ENCODE measurements at regions not wholly inside any gene's neighbourhood (a gene's known extent, or its start where the extent isn't known, plus 50 kb on each side); places are given as distances from the start of the nearest gene placed in this dataset.

GRCh38 chr6:105894556-105894955, 191.6 kb upstream of the PRDM1 start:
- Histone ChIP-seq H3F3A (ENCODE audit: control insufficient read depth, insufficient read depth) (no peaks in the 10 kb centered on the region), H3K9me3 (ENCODE audit: control insufficient read depth, insufficient read depth, low read length) (no peaks in the 10 kb centered on the region), H3K4me2 (ENCODE audit: low read length) (no peak overlapping the region), H3K9me2 (replicated peaks; ENCODE audit: control insufficient read depth, low read length) (no peaks in the 10 kb centered on the region), H3K4me3 (ENCODE audit: low read length) (no peak overlapping the region), H3K79me2 (ENCODE audit: control insufficient read depth, low read length) (no peaks in the 10 kb centered on the region), H3K36me3 (ENCODE audit: control insufficient read depth, low read length) (no peaks in the 10 kb centered on the region), H3K27me3 (ENCODE audit: control insufficient read depth, low read length) (0 out of 2 replicates have a peak, but pooled peaks cover 2% of the 10 kb centered on the region), H3K27ac (ENCODE audit: low read depth, low read length) (no peak overlapping the region), H4K20me1 (ENCODE audit: control insufficient read depth, insufficient read depth, low read depth, low read length) (no peaks in the 10 kb centered on the region), H3K4me1 (ENCODE audit: control insufficient read depth, low read length) (no peaks in the 10 kb centered on the region)
- TF ChIP-seq EZH2phosphoT487 (IDR thresholded peaks at IDR 0.05; ENCODE audit: borderline replicate concordance, low read length) = no peak
- TF ChIP-seq, protein P1, sequence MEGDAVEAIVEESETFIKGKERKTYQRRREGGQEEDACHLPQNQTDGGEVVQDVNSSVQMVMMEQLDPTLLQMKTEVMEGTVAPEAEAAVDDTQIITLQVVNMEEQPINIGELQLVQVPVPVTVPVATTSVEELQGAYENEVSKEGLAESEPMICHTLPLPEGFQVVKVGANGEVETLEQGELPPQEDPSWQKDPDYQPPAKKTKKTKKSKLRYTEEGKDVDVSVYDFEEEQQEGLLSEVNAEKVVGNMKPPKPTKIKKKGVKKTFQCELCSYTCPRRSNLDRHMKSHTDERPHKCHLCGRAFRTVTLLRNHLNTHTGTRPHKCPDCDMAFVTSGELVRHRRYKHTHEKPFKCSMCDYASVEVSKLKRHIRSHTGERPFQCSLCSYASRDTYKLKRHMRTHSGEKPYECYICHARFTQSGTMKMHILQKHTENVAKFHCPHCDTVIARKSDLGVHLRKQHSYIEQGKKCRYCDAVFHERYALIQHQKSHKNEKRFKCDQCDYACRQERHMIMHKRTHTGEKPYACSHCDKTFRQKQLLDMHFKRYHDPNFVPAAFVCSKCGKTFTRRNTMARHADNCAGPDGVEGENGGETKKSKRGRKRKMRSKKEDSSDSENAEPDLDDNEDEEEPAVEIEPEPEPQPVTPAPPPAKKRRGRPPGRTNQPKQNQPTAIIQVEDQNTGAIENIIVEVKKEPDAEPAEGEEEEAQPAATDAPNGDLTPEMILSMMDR (IDR thresholded peaks at IDR 0.05; ENCODE audit: low read depth, low read length, poor library complexity, severe bottlenecking) = no peak

DNA sequence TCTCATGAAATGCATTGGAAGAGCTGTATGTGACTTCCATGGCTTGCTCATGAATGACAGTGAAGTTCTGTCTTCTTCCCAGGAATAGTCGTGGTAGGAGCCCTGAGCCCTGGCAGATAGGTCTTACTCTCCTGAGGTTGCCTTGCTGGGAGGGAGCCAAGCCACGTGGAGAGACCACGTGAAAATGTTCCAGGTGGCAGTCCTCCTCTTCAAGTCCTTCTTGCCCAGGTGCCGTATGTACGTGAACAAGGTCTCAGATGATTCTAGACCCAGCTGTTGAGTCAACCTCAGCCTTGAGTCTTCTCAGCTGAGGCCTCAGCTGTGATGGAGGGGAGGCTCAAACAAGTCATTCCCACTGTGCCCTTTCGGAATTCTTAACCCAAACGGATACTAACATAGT, 192.4 kb upstream of the PRDM1 start:
- no peaks in the 10 kb centered on the region for H4K20me1 ChIP-seq (ENCODE audit: control insufficient read depth, insufficient read depth, low read depth, low read length)
- H3K4me1 ChIP-seq (ENCODE audit: control insufficient read depth, low read length) = no peaks in the 10 kb centered on the region
- no peaks in the 10 kb centered on the region for H3K36me3 ChIP-seq (ENCODE audit: control insufficient read depth, low read length)
- H3K4me3 ChIP-seq (ENCODE audit: low read length) = no peak overlapping the region
- no peaks in the 10 kb centered on the region for H3F3A ChIP-seq (ENCODE audit: control insufficient read depth, insufficient read depth)
- no peaks in the 10 kb centered on the region for H3K9me2 ChIP-seq (replicated peaks; ENCODE audit: control insufficient read depth, low read length)
- H3K9me3 ChIP-seq (ENCODE audit: control insufficient read depth, insufficient read depth, low read length) = no peaks in the 10 kb centered on the region
- H3K27me3 ChIP-seq (ENCODE audit: control insufficient read depth, low read length) = 0 out of 2 replicates have a peak, but pooled peaks cover 2% of the 10 kb centered on the region
- no peaks in the 10 kb centered on the region for H3K79me2 ChIP-seq (ENCODE audit: control insufficient read depth, low read length)
- no peak overlapping the region for H3K27ac ChIP-seq (ENCODE audit: low read depth, low read length)
- no peak overlapping the region for H3K4me2 ChIP-seq (ENCODE audit: low read length)
- TF ChIP-seq, protein P1 (IDR thresholded peaks at IDR 0.05; ENCODE audit: low read depth, low read length, poor library complexity, severe bottlenecking) = no peak
- TF ChIP-seq EZH2phosphoT487 (IDR thresholded peaks at IDR 0.05; ENCODE audit: borderline replicate concordance, low read length) = no peak

DNA sequence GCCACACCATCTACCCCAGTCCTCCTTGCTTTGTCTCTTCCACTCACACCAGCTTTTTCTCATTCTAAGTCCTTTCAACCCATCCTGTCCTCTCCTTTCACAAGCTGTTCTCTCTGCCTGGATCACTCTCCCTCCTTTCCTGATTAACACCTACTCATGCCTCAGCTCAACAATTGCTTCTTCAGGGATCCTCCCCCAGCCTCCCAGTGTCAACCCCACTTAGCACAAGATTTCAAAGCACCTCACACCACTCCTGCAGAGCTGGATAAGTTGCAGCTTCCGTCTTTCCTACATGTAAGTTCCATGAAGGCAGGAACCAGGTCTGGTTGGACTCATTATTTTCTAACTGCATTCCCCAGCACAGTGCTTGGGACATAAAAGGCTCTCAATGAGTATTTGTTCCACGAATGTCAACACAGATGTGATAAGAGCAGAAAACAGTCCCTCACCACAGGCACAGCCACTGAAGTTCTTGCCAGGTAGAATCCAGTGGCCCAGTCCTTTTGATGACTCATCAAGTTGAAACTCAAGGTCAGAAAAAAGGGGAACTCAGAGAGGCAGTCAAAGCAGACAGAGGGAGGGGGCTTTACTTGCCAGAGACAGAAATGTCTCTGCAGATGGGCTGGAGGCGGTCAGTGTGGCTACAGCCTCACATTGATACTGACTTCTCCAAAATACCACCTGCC, 193.4 kb upstream of the PRDM1 start:
- TF ChIP-seq EZH2phosphoT487 (IDR thresholded peaks at IDR 0.05; ENCODE audit: borderline replicate concordance, low read length) = no peak
- TF ChIP-seq, protein P1 (IDR thresholded peaks at IDR 0.05; ENCODE audit: low read depth, low read length, poor library complexity, severe bottlenecking) = no peak
- Histone ChIP-seq H3K36me3 (ENCODE audit: control insufficient read depth, low read length) (no peaks in the 10 kb centered on the region), H3K4me1 (ENCODE audit: control insufficient read depth, low read length) (no peaks in the 10 kb centered on the region), H3K4me3 (ENCODE audit: low read length) (no peak overlapping the region), H3K27me3 (ENCODE audit: control insufficient read depth, low read length) (0 out of 2 replicates have a peak, but pooled peaks cover 2% of the 10 kb centered on the region), H3K9me3 (ENCODE audit: control insufficient read depth, insufficient read depth, low read length) (no peaks in the 10 kb centered on the region), H3F3A (ENCODE audit: control insufficient read depth, insufficient read depth) (no peaks in the 10 kb centered on the region), H3K9me2 (replicated peaks; ENCODE audit: control insufficient read depth, low read length) (no peaks in the 10 kb centered on the region), H3K4me2 (ENCODE audit: low read length) (no peak overlapping the region), H3K79me2 (ENCODE audit: control insufficient read depth, low read length) (no peaks in the 10 kb centered on the region), H4K20me1 (ENCODE audit: control insufficient read depth, insufficient read depth, low read depth, low read length) (no peaks in the 10 kb centered on the region), H3K27ac (ENCODE audit: low read depth, low read length) (no peak overlapping the region)

Data from DOHH2 (cell line).